Astrocyte of the cerebellum (primary cell): ENCODE measurements at regions not wholly inside any gene's neighbourhood (a gene's known extent, or its start where the extent isn't known, plus 50 kb on each side); places are given as distances from the start of the nearest gene placed in this dataset.

ENCODE experiments used
- DNase-seq: peaks from one replicate; pipeline ENCODE4 v3.0.0-alpha.2; 2011; ENCODE audit warnings: low read depth
- H3K4me3 ChIP-seq: 2 replicates; pipeline ENCODE4 v1.5.1; 2011; ENCODE audit warnings: mild to moderate bottlenecking, low read depth, low read length, moderate library complexity
- CTCF ChIP-seq: IDR thresholded peaks from 2 replicates; pipeline ENCODE4 v1.5.1; 2012; ENCODE audit warnings: low read length, low read depth, moderate library complexity, mild to moderate bottlenecking; ENCODE audit errors: missing control alignments
- in situ Hi-C: cut with HindIII; loops from 2 replicates; pipeline ENCODE4 v1.10.0; 2017; ENCODE audit warnings: low sequenced_read_pairs

- no peak overlapping the region for H3K4me3 ChIP-seq
- in situ Hi-C loops, result no loop called here
- no peak for TF ChIP-seq CTCF
- DNase-seq, result no peak
These were observed 971.6 kb downstream of the ZPLD1 start for GRCh38 chr3:103406320-103406850.

- in situ Hi-C loops, result no loop called here
- TF ChIP-seq CTCF, result no peak
- no peak overlapping the region for H3K4me3 ChIP-seq
- DNase-seq, result no peak
These were observed 975.4 kb downstream of the ZPLD1 start for GRCh38 chr3:103410231-103410630.

- TF ChIP-seq CTCF, result no peak
- no peak for DNase-seq
- in situ Hi-C loops, result no loop called here
- H3K4me3 ChIP-seq, result no peak overlapping the region
These were observed 986.6 kb downstream of the ZPLD1 start for GRCh38 chr3:103421460-103421859.

- no peak overlapping the region for H3K4me3 ChIP-seq
- in situ Hi-C loops, result no loop called here
- DNase-seq, result no peak
- no peak for TF ChIP-seq CTCF
These were observed 1003.1 kb downstream of the ZPLD1 start for GRCh38 chr3:103437883-103438282.

- no peak overlapping the region for H3K4me3 ChIP-seq
- no peak for DNase-seq
- in situ Hi-C loops, result no loop called here
- no peak for TF ChIP-seq CTCF
These were observed 1005.9 kb downstream of the ZPLD1 start for GRCh38 chr3:103440539-103441203.

- H3K4me3 ChIP-seq, result no peak overlapping the region
- no peak for DNase-seq
- no peak for TF ChIP-seq CTCF
- in situ Hi-C loops, result no loop called here
These were observed 1012.3 kb downstream of the ZPLD1 start for GRCh38 chr3:103446953-103447629.
